ENCODE measurements at regions not wholly inside any gene's neighbourhood (a gene's known extent, or its start where the extent isn't known, plus 50 kb on each side); places are given as distances from the start of the nearest gene placed in this dataset.
"Not testable (repeated sequence)": the region's sequence is repeated elsewhere in the genome, so short reads cannot be mapped to it uniquely, and the experiment has no call there.

DNA sequence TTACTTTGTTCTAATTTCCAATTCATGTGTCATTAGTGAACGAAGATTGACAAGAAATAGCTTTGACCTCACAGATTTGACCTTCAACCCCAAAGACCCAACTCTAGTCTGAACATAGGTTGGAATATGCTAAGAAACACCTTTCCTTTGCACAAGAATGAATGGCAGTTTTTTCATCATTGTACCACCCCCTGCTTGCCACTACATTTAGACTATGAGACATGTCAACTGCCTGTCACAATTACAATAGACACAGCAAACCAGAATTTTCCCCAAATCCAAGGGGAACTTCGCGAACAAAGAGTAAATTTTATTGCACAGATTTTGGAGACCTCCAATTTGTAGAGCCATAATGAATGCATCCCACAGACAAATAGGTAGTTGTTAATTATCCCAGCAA lies 535.4 kb downstream of the PRKD1 start:
- no peak for DNase-seq

DNA sequence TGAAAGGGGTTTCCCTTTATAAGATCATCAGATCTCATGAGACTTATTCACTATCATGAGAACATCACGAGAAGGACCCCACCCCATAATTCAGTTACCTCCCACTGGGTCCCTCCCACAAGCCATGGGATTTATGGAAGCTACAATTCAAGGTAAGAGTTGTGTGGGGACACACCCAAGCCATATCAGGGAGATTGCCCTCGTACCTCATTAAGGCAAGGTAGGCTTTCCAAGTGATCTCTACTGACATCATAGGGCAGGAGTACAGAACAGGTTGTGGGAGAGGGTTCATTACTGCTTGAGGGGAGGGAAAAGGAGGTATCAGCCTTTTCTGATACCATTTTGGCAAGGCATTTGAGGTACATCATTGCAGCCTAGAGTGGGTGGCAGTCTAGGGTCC lies 524.6 kb downstream of the PRKD1 start:
- no peak for DNase-seq

DNA sequence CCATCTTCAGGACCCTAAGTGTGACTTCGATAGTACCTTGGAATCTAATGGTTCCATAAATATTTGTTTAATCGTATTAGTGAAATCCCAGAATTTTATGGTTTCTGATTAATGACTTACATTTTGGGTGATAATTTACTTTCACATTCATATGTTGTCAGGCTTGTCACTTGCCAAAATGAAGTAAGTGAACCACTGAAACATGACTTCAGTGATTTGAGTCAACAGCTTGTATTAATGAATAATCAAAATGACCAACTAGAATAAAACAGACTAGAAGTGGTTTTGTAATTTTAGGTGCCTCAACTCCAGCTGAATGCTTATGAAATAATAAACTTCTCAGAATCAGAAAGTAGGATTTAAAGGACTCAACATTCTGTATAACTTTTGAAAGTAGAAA lies 517.1 kb downstream of the PRKD1 start:
- DNase-seq = no peak

DNA sequence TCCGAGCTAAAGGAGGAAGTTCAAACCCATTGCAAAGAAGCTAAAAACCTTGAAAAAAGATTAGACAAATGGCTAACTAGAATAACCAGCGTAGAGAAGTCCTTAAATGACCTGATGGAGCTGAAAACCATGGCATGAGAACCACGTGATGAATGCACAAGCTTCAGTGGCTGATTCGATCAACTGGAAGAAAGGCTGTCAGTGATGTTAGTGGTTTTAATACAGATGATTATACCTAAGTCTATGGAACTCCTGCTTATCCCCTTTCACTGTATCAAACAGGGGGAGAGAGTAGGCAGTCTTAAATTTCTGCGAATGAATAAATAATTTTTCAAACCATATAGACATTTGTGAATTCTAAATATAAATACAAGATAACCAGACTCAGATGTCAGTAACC lies 512.7 kb downstream of the PRKD1 start:
- DNase-seq = not testable (repeated sequence)

- DNase-seq = no peak
These were observed 507.9 kb downstream of the PRKD1 start for GRCh38 chr14:29419736-29420135.

- DNase-seq = no peak
These were observed 506.4 kb downstream of the PRKD1 start for GRCh38 chr14:29421156-29421728.

DNA sequence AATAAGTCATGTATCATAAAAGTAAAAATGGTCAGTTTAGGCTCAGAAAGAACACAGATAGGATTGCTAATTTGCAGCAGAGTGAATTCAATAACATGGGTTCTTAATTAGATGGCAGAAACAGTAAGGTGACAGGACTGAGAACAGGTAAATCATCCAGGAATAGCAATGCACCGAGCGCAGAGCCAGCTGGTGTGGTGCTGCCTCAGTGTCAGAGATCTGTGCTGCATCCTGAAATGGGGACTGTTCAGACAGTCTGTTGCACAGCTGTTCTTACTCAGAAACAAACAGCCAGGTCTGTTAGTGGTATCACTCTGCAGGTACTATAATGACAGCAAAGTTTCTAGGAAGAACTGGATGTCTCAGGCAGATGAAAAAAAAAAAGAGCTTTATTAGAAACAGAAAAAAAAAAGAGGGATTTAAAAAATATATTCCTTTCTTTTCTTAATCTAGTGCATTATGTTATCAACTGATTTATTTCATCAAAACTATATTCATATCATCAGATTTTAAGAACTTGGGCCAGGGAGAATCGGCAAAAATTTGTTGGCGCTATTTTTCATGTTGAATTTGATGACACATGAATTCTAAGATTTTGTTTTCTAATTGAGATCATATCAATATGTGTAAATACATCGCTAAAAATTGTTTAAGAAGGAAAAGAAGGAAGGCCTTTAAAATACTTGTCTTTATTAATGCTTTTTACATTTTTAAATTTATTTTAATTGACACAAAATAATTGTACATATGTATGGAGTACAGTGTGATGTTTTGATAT lies 501.8 kb downstream of the PRKD1 start:
- DNase-seq = no peak

DNA sequence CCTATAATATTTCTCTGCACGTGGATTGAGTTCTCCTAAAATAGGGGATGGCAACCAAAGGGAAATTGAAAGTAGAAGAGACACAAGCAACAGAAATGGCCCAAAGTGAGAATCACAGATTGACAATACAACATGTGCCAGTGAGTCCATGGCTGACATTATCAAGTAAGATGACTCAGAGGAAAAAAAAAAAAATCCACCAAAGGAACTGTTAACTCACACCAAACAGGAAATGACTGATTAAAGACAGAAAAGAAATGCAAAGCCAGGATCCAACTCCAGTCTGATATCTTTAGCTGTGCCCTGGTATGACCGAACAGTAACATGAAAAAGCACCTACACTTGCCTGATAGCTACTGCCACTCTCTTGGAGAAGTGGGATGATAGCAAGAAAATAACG lies 485.0 kb downstream of the PRKD1 start:
- DNase-seq = no peak

DNA sequence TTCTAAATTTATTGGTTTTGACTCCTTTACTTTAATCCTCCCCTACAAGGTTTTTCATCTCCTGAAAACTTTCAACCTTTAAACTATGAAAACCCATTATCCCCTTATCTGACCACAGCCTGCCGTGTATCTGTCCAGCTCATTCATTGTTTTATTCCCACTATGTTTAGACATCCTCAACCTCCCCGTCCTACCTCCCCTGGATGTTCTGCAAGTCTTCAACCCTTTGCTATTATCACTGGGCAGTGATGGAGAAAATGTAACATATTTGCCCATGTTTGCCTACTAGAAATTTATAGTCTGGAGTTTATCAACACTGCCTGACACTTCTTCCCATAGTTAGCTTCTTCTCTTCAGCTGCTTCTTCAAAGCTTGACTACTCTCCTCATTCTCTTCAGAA lies 483.4 kb downstream of the PRKD1 start:
- DNase-seq = no peak

DNA sequence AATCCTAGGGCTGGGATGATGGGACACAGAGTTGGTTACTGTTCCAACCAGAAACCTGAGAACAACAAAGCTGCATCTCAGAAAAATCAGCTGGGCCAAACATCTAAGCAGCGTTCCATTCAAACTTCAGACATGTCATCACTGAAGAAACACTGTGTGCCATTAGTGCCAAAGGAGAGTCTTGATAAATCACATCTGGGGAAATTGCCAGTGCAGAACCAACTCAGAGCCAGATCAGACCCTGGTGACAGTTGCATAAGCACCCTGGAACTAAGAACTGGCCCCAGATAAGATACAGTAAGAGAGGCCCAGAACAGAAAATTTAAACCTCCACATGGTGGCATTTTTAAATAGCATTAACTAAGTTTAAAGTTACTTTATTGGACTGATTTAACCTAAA lies 482.8 kb downstream of the PRKD1 start:
- no peak for DNase-seq

GRCh38 chr14:29446971-29447370 lies 480.7 kb downstream of the PRKD1 start:
- no peak for DNase-seq

DNA sequence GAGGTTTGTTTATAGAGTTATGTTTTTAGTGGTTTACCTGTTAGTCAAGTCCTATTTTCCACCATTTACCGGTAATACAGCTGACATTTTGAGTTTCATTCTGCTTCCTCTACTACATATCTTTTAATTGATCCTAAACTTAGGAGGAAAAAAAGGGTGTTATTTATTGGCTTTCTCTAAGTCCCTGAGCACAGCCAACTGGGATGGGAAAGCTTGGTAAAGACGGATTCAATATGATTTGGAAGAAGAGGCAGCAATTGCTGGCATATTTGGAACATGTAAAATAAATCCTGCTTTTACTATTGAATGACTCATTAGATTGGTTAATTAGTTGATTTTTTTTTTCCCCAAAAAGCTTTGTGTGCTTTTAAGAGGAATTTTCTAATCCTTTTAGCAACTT lies 475.7 kb downstream of the PRKD1 start:
- no peak for DNase-seq

DNA sequence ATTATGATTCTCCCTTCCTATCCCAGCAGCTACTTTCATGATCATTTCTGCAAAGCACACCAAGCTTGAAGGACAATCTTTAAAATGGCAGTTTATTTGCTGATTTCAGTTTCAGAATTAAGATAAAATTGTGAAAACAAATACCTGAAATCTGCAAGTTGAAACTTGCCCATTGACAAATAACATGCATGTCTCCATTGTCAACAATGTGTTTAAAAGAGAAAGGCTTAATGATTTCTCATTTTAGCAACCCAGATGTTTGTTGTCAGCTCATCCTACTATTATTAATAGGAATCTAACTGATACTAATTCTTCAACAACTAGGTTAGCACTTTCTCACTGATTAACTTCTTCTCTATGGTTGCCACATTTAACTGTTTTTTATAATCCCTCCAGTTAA lies 474.6 kb downstream of the PRKD1 start:
- DNase-seq = no peak

DNA sequence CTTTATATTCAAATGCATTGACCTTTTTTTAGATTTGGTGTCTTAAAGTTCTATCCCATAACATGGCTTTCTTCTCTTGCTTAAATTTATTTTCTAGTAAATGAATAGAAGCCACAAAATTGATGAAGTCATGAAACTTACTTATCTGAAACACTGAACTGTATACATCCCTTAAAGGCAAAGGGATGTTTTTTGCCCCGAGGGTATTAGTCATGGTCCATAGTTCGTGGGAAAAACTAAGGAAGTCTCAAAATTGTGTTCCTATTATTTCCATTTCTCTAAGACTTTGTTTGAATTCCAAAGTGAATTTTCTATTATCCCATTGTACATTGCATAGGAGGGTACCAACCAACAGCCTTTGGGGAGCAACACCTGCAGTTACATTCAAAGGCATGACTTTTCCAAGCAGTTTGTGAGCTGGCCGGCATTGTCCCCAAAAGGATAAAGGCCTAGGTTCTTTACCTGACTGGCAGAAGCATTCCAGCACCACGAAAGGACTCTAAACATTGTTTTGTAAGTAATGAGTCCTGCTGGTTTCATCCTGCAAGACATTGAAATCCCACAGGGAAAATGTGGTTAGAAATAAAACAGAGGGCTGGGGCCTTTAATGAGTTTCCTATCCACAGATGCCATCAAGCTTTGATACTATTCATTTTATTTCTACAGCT lies 473.5 kb downstream of the PRKD1 start:
- DNase-seq = no peak

DNA sequence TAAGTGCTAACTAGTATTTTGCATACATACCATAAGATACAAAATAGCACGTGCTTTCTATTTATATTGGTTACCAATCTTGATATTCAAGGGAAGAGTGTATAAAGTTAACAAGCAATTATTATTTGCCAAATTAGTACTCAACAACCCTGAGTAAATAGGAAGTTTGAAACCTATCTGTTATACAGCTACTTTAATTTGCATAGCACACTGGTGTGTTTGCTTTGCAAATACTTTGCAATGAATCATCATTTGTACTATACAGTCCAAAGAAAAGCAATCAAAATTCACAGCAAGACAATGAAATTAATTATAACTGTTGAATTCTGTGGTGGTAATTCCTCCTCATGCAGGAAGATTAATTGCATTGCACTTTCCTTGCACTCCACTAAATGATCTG lies 469.1 kb downstream of the PRKD1 start:
- no peak for DNase-seq

DNA sequence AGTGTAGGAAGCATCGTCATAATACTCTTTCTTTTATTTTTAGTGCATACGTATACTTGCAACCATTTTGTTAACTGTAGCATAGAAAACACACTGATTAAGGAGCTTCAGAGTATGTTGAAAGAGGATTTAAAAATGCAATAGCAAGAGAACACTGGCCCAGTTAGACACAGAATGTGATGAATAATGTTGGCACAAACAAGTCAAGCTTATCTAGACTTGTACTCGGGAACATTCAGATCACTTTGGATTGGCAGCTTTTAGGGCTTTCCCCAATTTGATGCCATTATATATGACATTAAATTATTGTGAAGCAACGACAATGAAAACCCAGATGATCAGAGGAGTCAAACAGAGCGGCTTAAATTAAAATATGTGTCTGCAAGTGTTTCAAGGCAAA lies 468.1 kb downstream of the PRKD1 start:
- DNase-seq = no peak

GRCh38 chr14:29459969-29460560 lies 467.6 kb downstream of the PRKD1 start:
- DNase-seq = no peak

- DNase-seq = no peak
These were observed 466.5 kb downstream of the PRKD1 start for GRCh38 chr14:29461101-29461500.

DNA sequence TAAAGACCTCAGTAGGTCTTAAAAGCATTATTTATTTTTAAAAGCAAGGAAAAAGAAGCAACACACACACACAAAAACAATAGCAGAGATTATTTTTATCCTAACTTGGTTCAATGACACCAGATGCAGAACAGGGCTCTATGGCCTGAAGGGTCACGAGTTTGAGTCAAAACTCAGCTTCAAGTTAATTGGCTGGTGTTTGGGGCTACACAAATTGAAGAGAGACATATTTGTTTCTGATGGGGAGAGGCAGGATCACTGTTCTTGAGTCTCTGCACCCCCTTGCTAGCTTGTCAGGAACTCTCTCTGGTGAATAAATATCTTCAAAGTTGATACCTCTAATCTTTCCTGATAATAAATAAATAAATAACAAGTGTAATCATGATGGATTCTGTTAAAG lies 466.1 kb downstream of the PRKD1 start:
- no peak for DNase-seq

DNA sequence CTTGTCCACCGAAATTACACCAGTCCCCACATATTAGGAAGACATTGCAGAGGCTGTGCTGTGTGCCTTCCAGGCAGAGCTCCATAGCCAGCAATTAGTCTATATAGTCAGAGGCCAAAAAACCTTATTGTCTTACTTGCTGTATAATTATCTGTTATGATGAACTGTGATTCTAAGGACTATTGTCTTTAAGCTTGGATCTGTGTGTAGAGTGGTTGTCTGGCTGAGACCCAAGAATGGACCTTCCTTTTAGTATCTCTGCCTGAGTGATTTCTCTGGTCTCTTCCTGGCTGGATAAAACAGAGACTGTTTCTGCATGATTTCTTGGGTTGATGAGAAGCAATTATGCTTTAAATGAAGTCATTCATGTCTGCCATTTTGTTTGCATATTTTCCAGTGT lies 465.3 kb downstream of the PRKD1 start:
- no peak for DNase-seq

- no peak for DNase-seq
These were observed 464.9 kb downstream of the PRKD1 start for GRCh38 chr14:29462772-29463171.

GRCh38 chr14:29463727-29464395 lies 463.8 kb downstream of the PRKD1 start:
- no peak for DNase-seq

- DNase-seq = no peak
These were observed 462.6 kb downstream of the PRKD1 start for GRCh38 chr14:29465095-29465494.
